ENCODE measurements at regions not wholly inside any gene's neighbourhood (a gene's known extent, or its start where the extent isn't known, plus 50 kb on each side); places are given as distances from the start of the nearest gene placed in this dataset.

DNA sequence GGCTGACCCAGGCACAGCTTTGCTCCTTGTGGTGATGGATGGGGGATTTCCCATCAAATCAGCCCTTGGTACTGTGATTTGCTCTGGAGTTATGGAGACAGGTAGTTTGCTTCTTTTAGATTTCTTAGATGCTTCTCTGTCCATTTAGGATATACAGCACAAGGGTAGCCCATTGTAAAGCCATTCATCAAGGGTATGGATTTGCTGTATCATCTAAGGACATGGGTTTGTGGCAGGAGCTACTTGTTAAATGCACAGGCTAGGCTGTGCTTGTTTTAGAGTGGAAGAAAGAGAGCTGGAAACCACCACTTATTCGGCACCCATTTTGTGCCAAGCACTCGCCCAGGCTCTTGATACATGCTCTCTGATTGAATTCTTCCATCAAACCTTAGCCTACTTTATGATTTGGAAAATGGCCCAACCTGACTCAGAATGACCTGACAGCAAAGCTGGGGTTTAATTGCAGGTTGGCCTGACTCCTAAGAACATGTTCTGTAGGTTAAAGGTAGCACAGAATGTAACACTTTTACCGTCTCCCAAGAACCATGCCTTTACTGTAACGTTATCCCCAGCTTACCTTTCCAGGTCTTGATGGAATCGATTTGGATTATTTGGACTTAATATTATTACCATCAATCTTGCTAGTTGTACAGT lies 168.0 kb downstream of the SNX10 start:
- DNase-seq = no peak

- no peak for DNase-seq
Measured at GRCh38 chr7:26460351-26461085, 168.9 kb downstream of the SNX10 start.

GRCh38 chr7:26461518-26461917 lies 169.9 kb downstream of the SNX10 start:
- DNase-seq = no peak

DNA sequence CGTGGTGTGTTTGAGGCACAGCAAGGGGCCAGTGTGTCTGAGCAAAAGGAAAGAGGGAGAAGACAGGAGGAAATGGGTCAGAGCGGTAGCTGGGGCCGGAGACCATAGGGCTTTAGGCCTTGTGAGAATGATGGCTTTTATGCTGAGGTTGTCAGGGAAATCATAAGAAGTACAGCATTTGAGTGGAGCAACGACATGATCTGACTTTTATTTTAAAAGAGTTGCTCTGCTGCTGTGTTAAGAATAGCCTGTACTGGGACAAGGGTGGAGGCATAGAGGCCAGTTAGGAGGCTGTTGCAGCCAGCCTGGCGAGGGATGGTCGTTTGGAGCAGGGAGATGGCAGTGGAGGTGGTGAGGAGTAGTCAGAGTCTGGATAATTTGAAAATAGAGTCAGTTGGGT lies 174.3 kb downstream of the SNX10 start:
- DNase-seq = no peak

- no peak for DNase-seq
Measured at GRCh38 chr7:26467104-26467503, 175.4 kb downstream of the SNX10 start.

DNA sequence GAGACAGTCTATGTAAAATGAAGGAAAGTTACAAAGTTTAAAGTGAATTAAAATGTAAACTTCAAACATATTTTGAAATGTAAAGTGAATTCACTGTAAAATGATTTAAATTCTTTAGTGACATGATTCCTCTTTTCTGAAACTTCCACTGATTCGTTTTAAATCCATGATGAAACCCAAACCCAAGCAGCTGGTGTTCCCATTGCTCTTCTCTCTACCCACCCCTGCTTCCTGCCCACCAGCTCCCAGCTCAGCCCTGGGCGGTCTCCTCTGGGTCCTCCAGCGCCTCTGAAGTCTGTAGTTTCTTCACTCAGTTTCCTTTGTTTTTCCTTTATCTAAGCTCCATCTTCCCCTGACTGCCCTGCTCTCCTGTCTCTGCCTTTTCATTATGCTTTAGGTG lies 175.9 kb downstream of the SNX10 start:
- DNase-seq = no peak

GRCh38 chr7:26468625-26469024 lies 177.0 kb downstream of the SNX10 start:
- DNase-seq = no peak

DNA sequence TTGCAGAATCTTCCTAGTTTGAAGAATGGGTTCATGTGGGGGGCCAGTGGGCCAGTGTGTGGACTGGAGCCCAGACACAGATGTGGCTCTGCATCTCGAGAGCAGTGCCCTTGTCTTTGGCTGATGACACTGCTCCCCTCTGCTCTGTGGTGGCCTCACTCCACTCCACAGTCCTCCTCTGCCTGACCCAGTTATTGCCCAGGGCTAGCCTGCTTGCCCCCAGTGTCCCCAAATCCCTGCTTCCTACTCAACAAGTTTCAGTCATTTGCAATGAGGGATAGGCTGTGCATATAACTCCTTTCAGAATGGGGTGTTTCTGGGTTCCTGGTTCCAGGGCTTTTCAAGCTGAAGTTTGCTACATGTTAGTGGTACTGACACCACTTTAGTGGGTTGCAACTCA lies 177.5 kb downstream of the SNX10 start:
- DNase-seq = no peak

DNA sequence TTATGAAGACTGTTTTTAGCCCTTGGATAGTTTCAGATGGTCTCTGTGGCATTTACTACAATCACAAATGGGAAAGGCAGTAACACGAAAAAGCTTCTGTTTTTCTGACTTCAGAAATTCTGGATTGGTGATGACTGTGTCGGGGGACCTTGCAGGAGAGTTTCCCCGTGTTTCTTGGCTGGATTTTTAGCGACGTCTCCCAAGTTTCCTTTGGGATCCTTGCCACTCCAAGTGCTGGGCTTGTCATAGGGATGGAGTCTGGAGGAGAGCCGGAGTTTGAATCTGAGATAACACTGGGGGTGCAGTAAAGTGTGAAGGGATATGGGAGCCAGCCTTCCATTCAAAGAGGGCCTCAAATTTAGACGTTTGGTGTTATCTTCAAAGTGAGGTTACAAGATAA lies 179.0 kb downstream of the SNX10 start:
- DNase-seq = no peak

GRCh38 chr7:26471306-26472075 lies 179.8 kb downstream of the SNX10 start:
- DNase-seq = no peak

GRCh38 chr7:26472971-26473370 lies 181.3 kb downstream of the SNX10 start:
- no peak for DNase-seq

DNA sequence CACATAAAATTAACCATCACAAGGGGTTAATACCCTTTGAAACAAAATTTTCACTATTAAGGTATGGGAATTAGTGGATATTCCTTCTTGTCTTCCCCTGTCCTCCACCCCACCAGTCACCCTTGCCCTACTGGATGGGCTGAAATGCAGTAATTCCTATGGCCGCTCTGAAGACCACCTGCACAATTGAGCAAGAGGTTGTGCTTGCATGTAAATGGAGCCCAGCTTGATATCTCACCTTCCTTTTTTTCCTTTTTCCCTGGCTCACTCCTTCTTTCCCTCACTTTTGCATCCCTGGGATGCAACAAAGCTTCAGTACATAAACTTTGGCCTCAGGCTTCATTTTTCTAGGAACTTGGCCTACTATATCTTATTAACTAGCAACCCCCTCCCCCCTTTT lies 184.6 kb downstream of the SNX10 start:
- DNase-seq = no peak

- no peak for DNase-seq
Measured at GRCh38 chr7:26477381-26477990, 185.8 kb downstream of the SNX10 start.

DNA sequence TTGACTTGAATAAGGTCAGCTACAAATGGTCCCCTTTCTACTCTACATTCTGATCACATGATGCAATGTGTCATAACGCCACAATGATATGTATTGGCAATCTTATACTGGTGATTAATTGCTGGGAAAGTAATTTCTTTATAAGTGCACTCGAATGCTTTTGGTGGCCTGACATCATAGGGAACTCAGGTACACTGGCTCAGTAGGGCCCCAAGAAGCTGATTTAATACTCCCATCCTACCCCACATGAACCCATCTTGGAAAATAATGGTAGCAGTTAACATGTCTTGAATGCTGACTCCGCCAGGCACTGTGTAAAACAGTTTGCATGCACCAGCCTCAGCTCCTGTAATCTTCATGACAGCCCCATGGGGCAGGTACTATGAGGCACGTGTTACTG lies 186.9 kb downstream of the SNX10 start:
- DNase-seq = no peak

- DNase-seq = no peak
Measured at GRCh38 chr7:26479581-26479980, 187.9 kb downstream of the SNX10 start.

DNA sequence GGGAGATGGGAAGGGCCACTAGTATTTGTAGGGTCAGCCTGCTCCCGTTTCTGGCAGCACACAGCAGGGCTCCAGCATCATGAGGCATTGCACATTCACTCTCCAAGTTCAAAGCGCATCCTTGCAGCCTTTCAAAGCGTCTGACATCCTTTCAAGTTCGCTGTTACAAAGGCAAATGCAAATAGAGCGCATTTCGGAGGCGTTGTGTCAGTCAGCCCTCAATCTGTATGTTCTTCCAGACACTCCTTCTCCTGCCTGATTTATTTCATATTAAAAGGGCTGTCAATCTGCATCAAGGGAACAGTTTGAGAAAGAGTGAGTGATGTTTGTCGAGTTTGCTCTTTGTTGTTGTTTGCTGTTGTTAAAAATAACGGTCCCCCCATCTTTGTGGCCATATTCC lies 188.5 kb downstream of the SNX10 start:
- no peak for DNase-seq

GRCh38 chr7:26482927-26483326 lies 191.3 kb downstream of the SNX10 start:
- DNase-seq = no peak

DNA sequence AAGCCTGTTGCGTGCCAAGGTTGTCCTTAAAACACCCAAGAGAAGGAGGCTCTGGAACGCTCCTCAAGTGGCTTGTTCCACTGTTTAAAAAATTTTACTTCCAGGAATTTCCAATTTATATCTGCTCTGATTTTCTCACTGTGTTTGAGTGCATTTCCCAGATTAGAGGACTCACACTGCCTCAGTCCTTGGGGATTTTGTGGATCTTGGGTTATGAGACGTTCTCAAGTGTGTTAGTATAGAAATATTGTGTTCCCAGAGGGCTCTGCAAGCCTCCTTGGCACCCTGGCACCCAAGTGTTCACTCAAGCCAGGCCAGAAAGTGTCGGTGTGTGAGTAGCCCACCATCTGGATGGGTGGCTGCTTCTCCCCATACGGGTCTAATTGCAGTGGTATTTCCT lies 192.2 kb downstream of the SNX10 start:
- no peak for DNase-seq

- no peak for DNase-seq
Measured at GRCh38 chr7:26485367-26485934, 193.8 kb downstream of the SNX10 start.

- DNase-seq = no peak
Measured at GRCh38 chr7:26486153-26486552, 194.5 kb downstream of the SNX10 start.

DNA sequence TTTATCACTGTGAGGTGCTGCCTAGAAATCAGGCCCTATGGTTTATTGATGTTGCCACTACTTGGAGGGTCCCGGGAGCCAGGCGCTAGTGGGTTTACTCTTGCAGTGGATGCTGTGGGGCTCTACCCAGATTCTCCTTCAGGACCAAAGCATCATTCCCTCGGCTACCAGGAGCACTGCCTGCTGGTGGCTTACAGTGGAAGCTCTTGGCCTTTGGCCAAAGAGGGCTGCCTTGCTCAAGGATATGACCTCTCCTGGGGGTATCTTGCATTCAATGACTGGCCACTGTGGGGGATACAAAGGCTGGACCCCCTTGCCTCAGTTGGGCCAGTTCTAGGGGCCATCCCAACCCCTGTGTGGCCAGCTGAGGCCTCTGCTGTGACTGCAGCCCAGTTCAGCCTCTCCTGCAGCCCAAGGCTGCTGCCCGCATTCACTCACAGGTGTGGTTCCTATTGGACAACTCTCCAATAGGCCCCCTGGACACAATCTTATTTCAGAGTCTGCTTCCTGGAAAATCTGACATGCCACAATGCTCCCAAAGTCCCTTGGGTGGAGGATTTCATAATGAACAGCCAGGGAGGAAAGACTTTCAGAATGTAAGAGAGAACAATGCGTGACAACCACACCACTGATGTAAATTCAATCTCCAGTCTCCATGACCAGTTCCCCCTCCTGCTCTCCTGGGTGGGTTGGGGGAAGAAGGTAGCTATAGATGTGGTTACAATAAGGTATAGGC lies 196.3 kb downstream of the SNX10 start:
- no peak for DNase-seq

DNA sequence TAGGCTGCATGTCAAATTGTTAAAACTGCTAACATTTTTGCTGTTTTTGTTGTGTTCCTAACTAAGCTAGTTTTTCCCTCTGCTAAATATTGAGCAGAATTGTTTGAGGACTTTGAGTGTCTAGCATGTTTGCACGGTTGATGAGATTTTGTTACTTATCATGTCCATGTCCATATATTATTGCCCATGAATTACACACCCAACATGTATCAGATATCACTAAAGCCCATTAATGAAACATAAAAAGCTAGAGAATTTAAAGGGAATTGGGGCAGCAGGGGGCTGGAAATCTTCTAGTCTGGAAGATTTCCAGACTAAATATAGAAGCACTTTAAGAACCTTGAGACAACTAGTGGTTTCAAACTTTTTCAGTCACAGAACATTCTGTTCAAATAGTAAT lies 197.7 kb downstream of the SNX10 start:
- no peak for DNase-seq

Data from NCI-H774 (cell line).